ENCODE measurements at regions not wholly inside any gene's neighbourhood (a gene's known extent, or its start where the extent isn't known, plus 50 kb on each side); places are given as distances from the start of the nearest gene placed in this dataset.
"Not testable (repeated sequence)": the region's sequence is repeated elsewhere in the genome, so short reads cannot be mapped to it uniquely, and the experiment has no call there.

DNA sequence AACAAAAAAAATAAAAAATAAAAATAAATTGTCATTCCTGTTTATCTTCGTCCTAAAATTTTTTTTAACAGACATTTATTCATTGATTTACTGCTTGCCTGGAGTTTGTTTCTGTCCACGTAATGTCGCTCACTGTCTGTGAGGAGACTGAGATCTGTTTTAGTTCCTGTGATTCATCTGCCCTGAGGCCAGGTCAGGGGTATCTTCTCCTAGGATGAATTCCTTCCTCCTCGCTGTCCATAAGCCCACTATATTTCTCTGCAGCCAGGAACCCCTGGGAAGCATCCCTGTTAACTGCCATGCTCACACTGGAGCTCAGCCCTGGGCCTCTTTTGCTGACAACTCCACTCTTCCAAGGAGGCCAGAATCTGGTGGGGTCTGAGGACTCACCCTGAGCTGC lies 682.0 kb downstream of the MTRR start:
- no peaks in the 10 kb centered on the region for H3K36me3 Mint-ChIP-seq

DNA sequence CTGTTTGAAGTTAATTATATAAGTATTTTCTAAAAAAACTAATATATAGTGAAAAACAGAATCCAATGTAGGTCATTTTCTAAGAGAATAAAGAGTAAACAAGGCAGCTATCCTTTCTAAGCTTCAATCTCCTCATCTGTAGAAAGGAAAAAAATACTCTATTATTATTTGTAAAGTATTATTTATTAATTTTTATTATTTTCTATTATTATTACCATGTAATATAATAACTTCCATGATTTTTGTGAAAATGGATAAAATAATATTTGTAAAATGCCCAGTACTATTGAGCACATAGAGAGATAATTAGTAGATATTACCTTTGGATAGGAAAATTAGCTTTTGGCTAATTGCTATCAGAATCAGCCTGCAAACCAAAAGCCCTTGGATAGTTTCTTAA lies 684.4 kb downstream of the MTRR start:
- Mint-ChIP-seq H3K27me3 (no peaks in the 10 kb centered on the region), H3K27ac (no peak overlapping the region), H3K9me3 (peaks cover 0 to 22% (median 11%) of the 10 kb centered on the region in 8 donors), H3K4me1 (no peaks in the 10 kb centered on the region), H3K4me3 (no peak overlapping the region), H3K36me3 (no peaks in the 10 kb centered on the region)
- no peak overlapping the region for H3K4me3 ChIP-seq (ENCODE audit: low read length in 2 of 2)
- no peak overlapping the region for H3K27ac ChIP-seq (ENCODE audit: low read depth, low read length)
- DNase-seq: no peak
- CTCF ChIA-PET (ENCODE audit: partially characterized antibody): no interaction called here
- no peaks in the 10 kb centered on the region for H3K4me1 ChIP-seq (ENCODE audit: insufficient read depth, low read length)
- no peaks in the 10 kb centered on the region for H3K36me3 ChIP-seq (ENCODE audit: insufficient read depth, low read length)
- no peaks in the 10 kb centered on the region for H3K27me3 ChIP-seq (ENCODE audit: insufficient read depth, low read length)
- POLR2A ChIA-PET (ENCODE audit: partially characterized antibody): no interaction called here
- intact Hi-C loops (cut with micrococcal nuclease): no loop called here
- no peaks in the 10 kb centered on the region for H3K9me3 ChIP-seq (ENCODE audit: control insufficient read depth in 1 of 2, low read length in 2 of 2)

More for the DNA sequence above, 682.0 kb downstream of the MTRR start:
- no peaks in the 10 kb centered on the region for H3K4me1 Mint-ChIP-seq
- no peaks in the 10 kb centered on the region for H3K36me3 ChIP-seq (ENCODE audit: insufficient read depth, low read length)
- H3K4me1 ChIP-seq (ENCODE audit: insufficient read depth, low read length): no peaks in the 10 kb centered on the region
- intact Hi-C loops (cut with micrococcal nuclease): no loop called here
- H3K27ac Mint-ChIP-seq: no peak overlapping the region
- peaks cover 0 to 19% (median 10%) of the 10 kb centered on the region in 8 donors for H3K9me3 Mint-ChIP-seq
- no peaks in the 10 kb centered on the region for H3K27me3 Mint-ChIP-seq
- H3K27ac ChIP-seq (ENCODE audit: low read depth, low read length): no peak overlapping the region
- H3K4me3 ChIP-seq (ENCODE audit: low read length in 2 of 2): no peak overlapping the region
- H3K4me3 Mint-ChIP-seq: no peak overlapping the region
- DNase-seq: no peak
- CTCF ChIA-PET (ENCODE audit: partially characterized antibody): no interaction called here
- no peaks in the 10 kb centered on the region for H3K9me3 ChIP-seq (ENCODE audit: control insufficient read depth in 1 of 2, low read length in 2 of 2)
- H3K27me3 ChIP-seq (ENCODE audit: insufficient read depth, low read length): no peaks in the 10 kb centered on the region
- POLR2A ChIA-PET (ENCODE audit: partially characterized antibody): no interaction called here

- Mint-ChIP-seq H3K27me3 (no peaks in the 10 kb centered on the region), H3K9me3 (peaks cover 0 to 24% (median 11%) of the 10 kb centered on the region in 8 donors), H3K4me1 (no peaks in the 10 kb centered on the region), H3K27ac (no peak overlapping the region), H3K4me3 (no peak overlapping the region), H3K36me3 (no peaks in the 10 kb centered on the region)
- H3K4me3 ChIP-seq (ENCODE audit: low read length in 2 of 2): no peak overlapping the region
- H3K27me3 ChIP-seq (ENCODE audit: insufficient read depth, low read length): no peaks in the 10 kb centered on the region
- intact Hi-C loops (cut with micrococcal nuclease): no loop called here
- H3K9me3 ChIP-seq (ENCODE audit: control insufficient read depth in 1 of 2, low read length in 2 of 2): no peaks in the 10 kb centered on the region
- H3K4me1 ChIP-seq (ENCODE audit: insufficient read depth, low read length): no peaks in the 10 kb centered on the region
- H3K27ac ChIP-seq (ENCODE audit: low read depth, low read length): no peak overlapping the region
- no peak for DNase-seq
- POLR2A ChIA-PET (ENCODE audit: partially characterized antibody): no interaction called here
- CTCF ChIA-PET (ENCODE audit: partially characterized antibody): no interaction called here
- H3K36me3 ChIP-seq (ENCODE audit: insufficient read depth, low read length): no peaks in the 10 kb centered on the region
Observed at GRCh38 chr5:8557728-8558127, 688.8 kb downstream of the MTRR start.

- H3K36me3 Mint-ChIP-seq: no peaks in the 10 kb centered on the region
- H3K4me3 ChIP-seq (ENCODE audit: low read length in 2 of 2): no peak overlapping the region
- DNase-seq: no peak
- H3K4me3 Mint-ChIP-seq: no peak overlapping the region
- H3K4me1 Mint-ChIP-seq: no peaks in the 10 kb centered on the region
- H3K27me3 Mint-ChIP-seq: no peaks in the 10 kb centered on the region
- H3K27ac ChIP-seq (ENCODE audit: low read depth, low read length): no peak overlapping the region
- CTCF ChIA-PET (ENCODE audit: partially characterized antibody): no interaction called here
- no peaks in the 10 kb centered on the region for H3K27me3 ChIP-seq (ENCODE audit: insufficient read depth, low read length)
- no peaks in the 10 kb centered on the region for H3K9me3 ChIP-seq (ENCODE audit: control insufficient read depth in 1 of 2, low read length in 2 of 2)
- H3K27ac Mint-ChIP-seq: no peak overlapping the region
- H3K9me3 Mint-ChIP-seq: peaks cover 0 to 8% (median 5%) of the 10 kb centered on the region in 8 donors
- POLR2A ChIA-PET (ENCODE audit: partially characterized antibody): no interaction called here
- intact Hi-C loops (cut with micrococcal nuclease): no loop called here
- no peaks in the 10 kb centered on the region for H3K36me3 ChIP-seq (ENCODE audit: insufficient read depth, low read length)
- H3K4me1 ChIP-seq (ENCODE audit: insufficient read depth, low read length): no peaks in the 10 kb centered on the region
Observed at GRCh38 chr5:8560776-8561175, 691.8 kb downstream of the MTRR start.

DNA sequence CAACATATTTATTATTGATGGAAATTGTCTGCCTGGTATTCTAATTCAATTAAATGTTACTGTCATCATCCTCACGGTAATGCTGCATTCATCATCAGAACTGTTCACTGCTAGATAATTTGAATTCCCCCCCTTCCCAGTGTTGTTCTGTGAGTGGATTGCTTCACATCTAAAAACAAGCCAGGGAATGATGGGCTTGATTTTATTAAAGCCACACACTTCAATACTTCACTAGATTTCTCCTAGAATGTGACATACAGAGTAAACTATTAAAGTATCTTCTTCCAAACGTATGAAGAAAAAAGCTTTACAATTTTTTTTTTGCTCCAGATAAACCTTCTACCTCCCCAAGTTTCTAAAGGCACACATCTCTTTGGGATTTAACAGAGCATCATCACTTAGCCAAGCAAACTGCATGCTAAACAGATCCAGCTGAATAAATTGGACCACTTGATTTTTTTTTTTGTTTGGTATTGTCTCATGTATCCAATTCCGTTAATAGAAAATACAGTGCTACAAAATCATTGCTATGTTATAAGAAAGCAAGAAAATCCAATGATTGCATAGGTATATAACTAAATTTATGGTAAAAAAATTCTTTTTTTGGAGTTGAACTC lies 692.4 kb downstream of the MTRR start:
- no peak for DNase-seq
- no peaks in the 10 kb centered on the region for H3K36me3 ChIP-seq (ENCODE audit: insufficient read depth, low read length)
- no peaks in the 10 kb centered on the region for H3K27me3 ChIP-seq (ENCODE audit: insufficient read depth, low read length)
- intact Hi-C loops (cut with micrococcal nuclease): no loop called here
- Mint-ChIP-seq H3K4me3 (no peak overlapping the region), H3K36me3 (no peaks in the 10 kb centered on the region), H3K4me1 (no peaks in the 10 kb centered on the region), H3K27ac (no peak overlapping the region), H3K9me3 (peaks cover 0 to 6% (median 2%) of the 10 kb centered on the region in 8 donors), H3K27me3 (no peaks in the 10 kb centered on the region)
- no peak overlapping the region for H3K4me3 ChIP-seq (ENCODE audit: low read length in 2 of 2)
- CTCF ChIA-PET (ENCODE audit: partially characterized antibody): interaction anchor here (1.5 kb wide), 1 partner anchor 21 kb away, joined by 3 read pairs; no protein-coding TSS in a partner anchor
- no peak overlapping the region for H3K27ac ChIP-seq (ENCODE audit: low read depth, low read length)
- POLR2A ChIA-PET (ENCODE audit: partially characterized antibody): no interaction called here
- no peaks in the 10 kb centered on the region for H3K9me3 ChIP-seq (ENCODE audit: control insufficient read depth in 1 of 2, low read length in 2 of 2)
- H3K4me1 ChIP-seq (ENCODE audit: insufficient read depth, low read length): no peaks in the 10 kb centered on the region

GRCh38 chr5:8561854-8562253 lies 692.9 kb downstream of the MTRR start:
- H3K4me1 Mint-ChIP-seq: no peaks in the 10 kb centered on the region
- Histone ChIP-seq H3K4me1 (ENCODE audit: insufficient read depth, low read length) (no peaks in the 10 kb centered on the region), H3K9me3 (ENCODE audit: control insufficient read depth in 1 of 2, low read length in 2 of 2) (no peaks in the 10 kb centered on the region), H3K4me3 (ENCODE audit: low read length in 2 of 2) (no peak overlapping the region), H3K27ac (ENCODE audit: low read depth, low read length) (no peak overlapping the region), H3K27me3 (ENCODE audit: insufficient read depth, low read length) (no peaks in the 10 kb centered on the region), H3K36me3 (ENCODE audit: insufficient read depth, low read length) (no peaks in the 10 kb centered on the region)
- H3K9me3 Mint-ChIP-seq: peaks cover 0 to 6% (median 2%) of the 10 kb centered on the region in 8 donors
- no peak for DNase-seq
- no peak overlapping the region for H3K27ac Mint-ChIP-seq
- H3K27me3 Mint-ChIP-seq: no peaks in the 10 kb centered on the region
- POLR2A ChIA-PET (ENCODE audit: partially characterized antibody): no interaction called here
- intact Hi-C loops (cut with micrococcal nuclease): no loop called here
- CTCF ChIA-PET (ENCODE audit: partially characterized antibody): interaction anchor here (1.5 kb wide), 1 partner anchor 21 kb away, joined by 3 read pairs; no protein-coding TSS in a partner anchor
- H3K4me3 Mint-ChIP-seq: no peak overlapping the region
- H3K36me3 Mint-ChIP-seq: no peaks in the 10 kb centered on the region

DNA sequence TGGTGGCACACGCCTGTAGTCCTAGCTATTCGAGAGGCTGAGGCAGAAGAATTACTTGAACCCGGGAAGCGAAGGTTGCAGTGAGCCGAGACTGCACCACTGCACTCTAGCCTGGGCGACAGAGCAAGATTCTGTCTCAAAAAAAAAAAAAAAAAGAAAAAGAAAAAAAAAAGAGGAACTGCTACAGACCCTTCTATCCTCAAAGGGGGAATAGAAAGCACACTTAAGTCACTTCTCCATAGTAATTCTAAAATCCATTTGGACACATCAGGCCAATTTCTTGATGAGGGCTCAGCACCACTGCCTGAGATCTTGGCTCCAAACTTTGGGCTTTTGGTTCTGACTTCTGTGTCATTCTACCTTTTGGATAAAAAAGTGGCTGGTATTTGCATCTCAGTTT lies 694.6 kb downstream of the MTRR start:
- DNase-seq; H3K9me3 ChIP-seq (ENCODE audit: control insufficient read depth in 1 of 2, low read length in 2 of 2); H3K36me3 ChIP-seq (ENCODE audit: insufficient read depth, low read length); H3K4me3 Mint-ChIP-seq; H3K27ac Mint-ChIP-seq; H3K9me3 Mint-ChIP-seq; H3K4me1 Mint-ChIP-seq; H3K4me3 ChIP-seq (ENCODE audit: low read length in 2 of 2); H3K27me3 Mint-ChIP-seq; H3K36me3 Mint-ChIP-seq; CTCF ChIA-PET (ENCODE audit: partially characterized antibody); POLR2A ChIA-PET (ENCODE audit: partially characterized antibody); H3K27ac ChIP-seq (ENCODE audit: low read depth, low read length); H3K27me3 ChIP-seq (ENCODE audit: insufficient read depth, low read length); intact Hi-C loops (cut with micrococcal nuclease); H3K4me1 ChIP-seq (ENCODE audit: insufficient read depth, low read length): not testable (repeated sequence)

GRCh38 chr5:8568858-8569257 lies 699.9 kb downstream of the MTRR start:
- no peak overlapping the region for H3K4me3 Mint-ChIP-seq
- Histone ChIP-seq H3K4me3 (ENCODE audit: low read length in 2 of 2) (no peak overlapping the region), H3K27ac (ENCODE audit: low read depth, low read length) (no peak overlapping the region), H3K9me3 (ENCODE audit: control insufficient read depth in 1 of 2, low read length in 2 of 2) (no peaks in the 10 kb centered on the region), H3K4me1 (ENCODE audit: insufficient read depth, low read length) (no peaks in the 10 kb centered on the region), H3K27me3 (ENCODE audit: insufficient read depth, low read length) (no peaks in the 10 kb centered on the region), H3K36me3 (ENCODE audit: insufficient read depth, low read length) (no peaks in the 10 kb centered on the region)
- intact Hi-C loops (cut with micrococcal nuclease): no loop called here
- ChIA-PET CTCF (ENCODE audit: partially characterized antibody) (no interaction called here), POLR2A (ENCODE audit: partially characterized antibody) (no interaction called here)
- no peak overlapping the region for H3K27ac Mint-ChIP-seq
- no peaks in the 10 kb centered on the region for H3K36me3 Mint-ChIP-seq
- peaks cover 0 to 5% (median under 1%) of the 10 kb centered on the region in 8 donors for H3K9me3 Mint-ChIP-seq
- DNase-seq: no peak
- H3K4me1 Mint-ChIP-seq: no peaks in the 10 kb centered on the region
- H3K27me3 Mint-ChIP-seq: no peaks in the 10 kb centered on the region

All from CD4-positive, alpha-beta memory T cell (primary cell).